AG04450 (cell line): ENCODE measurements at regions not wholly inside any gene's neighbourhood (a gene's known extent, or its start where the extent isn't known, plus 50 kb on each side); places are given as distances from the start of the nearest gene placed in this dataset.
A peak's percentile ranks its signal among the peaks of the same experiment; 100 is the strongest.
"Not testable (repeated sequence)": the region's sequence is repeated elsewhere in the genome, so short reads cannot be mapped to it uniquely, and the experiment has no call there.

Experiments used
- CTCF ChIA-PET: fragments of 300-600, 350-600 bp; formaldehyde crosslinking; extraction: SDS; loops from one replicate; lab custom pipeline; 2022; ENCODE audit warnings: antibody characterized with exemption, inconsistent platforms; lab: Charles Lee
- POLR2A ChIA-PET: fragments of 350-600 bp; formaldehyde crosslinking; extraction: SDS; loops from one replicate; lab custom pipeline; 2021; ENCODE audit warnings: antibody characterized with exemption, inconsistent platforms; lab: Yijun Ruan, JAX
- DNase-seq: peaks from one replicate; pipeline ENCODE4 v3.0.0-alpha.2; 2011; ENCODE audit warnings: low read depth, low spot score
- H3K27ac ChIP-seq: one replicate; pipeline ENCODE4 v1.5.1; 2012; ENCODE audit warnings: low read depth, low read length, control low read depth
- H3K27me3 ChIP-seq: one replicate; pipeline ENCODE4 v1.6.0; 2012; ENCODE audit warnings: low read length; ENCODE audit not compliant: control insufficient read depth, insufficient read depth
- H3K4me3 ChIP-seq: 2 replicates; pipeline ENCODE4 v1.5.1; 2011; ENCODE audit warnings: mild to moderate bottlenecking, low read depth, low read length, control low read depth
- H3K9me3 ChIP-seq: 2 replicates; pipeline ENCODE4 v1.5.1; 2012; ENCODE audit warnings: low read length; ENCODE audit not compliant: control insufficient read depth, insufficient read depth
- TF ChIP-seq, protein P1 (sequence below): IDR thresholded peaks from 2 replicates; pipeline ENCODE4 v1.5.1; 2011; ENCODE audit warnings: low read depth, low read length, control low read depth, inconsistent platforms

DNA sequence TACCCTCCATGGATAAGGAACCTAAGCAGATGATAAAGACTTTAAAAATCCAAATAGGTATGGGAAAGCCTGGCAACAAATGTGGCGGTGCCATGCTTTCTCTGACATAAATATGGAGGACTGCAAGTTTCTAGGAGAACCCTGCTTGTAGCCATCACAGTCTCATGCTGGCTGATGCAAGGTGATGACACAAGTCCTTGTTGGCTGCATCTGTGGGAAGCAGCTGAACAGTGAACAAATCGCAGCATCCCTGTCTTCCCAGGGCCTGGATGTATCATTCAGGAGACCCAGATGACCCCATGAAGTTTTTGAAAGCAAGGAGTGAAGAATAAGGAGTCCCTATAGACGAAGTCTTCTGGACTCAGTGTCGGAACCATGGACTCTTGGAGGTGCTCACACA lies 234.4 kb upstream of the HS3ST1 start:
- Histone ChIP-seq H3K27ac (no peak overlapping the region), H3K9me3 (no peaks in the 10 kb centered on the region), H3K27me3 (no peaks in the 10 kb centered on the region), H3K4me3 (no peak overlapping the region)
- DNase-seq: no peak
- TF ChIP-seq, protein P1, sequence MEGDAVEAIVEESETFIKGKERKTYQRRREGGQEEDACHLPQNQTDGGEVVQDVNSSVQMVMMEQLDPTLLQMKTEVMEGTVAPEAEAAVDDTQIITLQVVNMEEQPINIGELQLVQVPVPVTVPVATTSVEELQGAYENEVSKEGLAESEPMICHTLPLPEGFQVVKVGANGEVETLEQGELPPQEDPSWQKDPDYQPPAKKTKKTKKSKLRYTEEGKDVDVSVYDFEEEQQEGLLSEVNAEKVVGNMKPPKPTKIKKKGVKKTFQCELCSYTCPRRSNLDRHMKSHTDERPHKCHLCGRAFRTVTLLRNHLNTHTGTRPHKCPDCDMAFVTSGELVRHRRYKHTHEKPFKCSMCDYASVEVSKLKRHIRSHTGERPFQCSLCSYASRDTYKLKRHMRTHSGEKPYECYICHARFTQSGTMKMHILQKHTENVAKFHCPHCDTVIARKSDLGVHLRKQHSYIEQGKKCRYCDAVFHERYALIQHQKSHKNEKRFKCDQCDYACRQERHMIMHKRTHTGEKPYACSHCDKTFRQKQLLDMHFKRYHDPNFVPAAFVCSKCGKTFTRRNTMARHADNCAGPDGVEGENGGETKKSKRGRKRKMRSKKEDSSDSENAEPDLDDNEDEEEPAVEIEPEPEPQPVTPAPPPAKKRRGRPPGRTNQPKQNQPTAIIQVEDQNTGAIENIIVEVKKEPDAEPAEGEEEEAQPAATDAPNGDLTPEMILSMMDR: no peak
- ChIA-PET POLR2A (no interaction called here), CTCF (no interaction called here)

DNA sequence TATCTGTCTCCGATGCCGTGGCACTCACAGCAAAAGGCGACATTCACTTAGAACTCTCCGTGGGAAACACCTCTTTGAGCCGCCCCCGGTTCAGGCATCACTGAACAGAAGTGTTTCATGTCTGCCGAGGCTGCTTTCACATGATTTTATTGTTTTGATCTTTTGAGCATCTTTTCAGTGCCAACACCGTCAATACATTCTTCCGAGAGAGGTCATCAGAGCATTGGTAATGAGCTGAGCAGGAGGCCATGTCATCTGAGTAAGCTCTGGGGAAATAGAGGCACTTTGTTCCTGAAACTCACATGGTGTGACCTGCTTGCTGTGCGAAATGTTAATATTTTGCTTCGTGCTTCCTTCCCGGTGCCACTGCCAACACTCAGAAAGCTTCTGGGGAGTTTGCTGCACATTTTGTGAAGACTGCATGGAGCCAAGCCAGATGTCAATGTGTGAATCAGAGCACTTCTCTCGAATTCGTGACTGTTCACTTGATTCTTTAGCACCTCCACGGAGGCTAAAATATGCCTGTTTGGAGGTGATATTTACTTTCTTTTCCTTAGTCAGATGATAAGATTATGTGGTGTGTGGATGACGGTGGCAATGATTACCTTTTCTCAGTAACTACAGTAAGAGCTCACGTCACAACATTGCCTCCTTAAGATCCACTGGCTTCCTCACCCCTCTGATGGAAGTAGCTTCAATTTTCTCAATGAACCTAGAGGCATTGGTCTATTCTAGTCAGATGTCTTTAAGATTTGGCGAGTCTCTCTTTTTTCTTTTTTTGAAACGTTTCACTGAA lies 222.3 kb upstream of the HS3ST1 start:
- Histone ChIP-seq H3K27me3 (no peaks in the 10 kb centered on the region), H3K9me3 (no peaks in the 10 kb centered on the region), H3K27ac (no peak overlapping the region), H3K4me3 (peak overlapping the region; percentile 31)
- DNase-seq: peak; percentile 18
- ChIA-PET CTCF (no interaction called here), POLR2A (no interaction called here)
- TF ChIP-seq, protein P1: no peak

DNA sequence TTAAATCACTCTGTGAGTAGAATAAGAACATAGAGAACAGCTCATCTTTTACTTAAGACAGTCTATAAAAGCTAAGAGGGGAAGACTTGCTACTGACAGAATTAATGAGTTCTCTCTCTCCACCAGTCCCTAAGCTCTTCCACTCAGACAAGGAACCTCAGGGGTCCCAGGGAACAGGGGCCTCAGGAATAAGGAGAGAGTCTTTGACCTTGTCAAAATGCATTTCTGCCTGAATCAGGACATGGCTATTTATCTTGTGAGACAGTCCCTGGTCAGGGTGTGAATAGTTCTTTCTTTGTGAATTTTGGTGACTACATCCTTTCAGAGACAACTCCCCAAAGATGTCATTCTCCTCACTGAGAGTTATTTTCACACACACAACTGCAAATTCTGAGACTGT lies 218.7 kb upstream of the HS3ST1 start:
- H3K4me3 ChIP-seq: no peak overlapping the region
- ChIA-PET POLR2A (no interaction called here), CTCF (interaction anchor here (0.7 to 1.5 kb wide), 2 partner anchors 16 to 447 kb away, joined by 3 read pairs; no protein-coding TSS in a partner anchor)
- H3K27me3 ChIP-seq: no peaks in the 10 kb centered on the region
- no peak overlapping the region for H3K27ac ChIP-seq
- no peaks in the 10 kb centered on the region for H3K9me3 ChIP-seq
- no peak for DNase-seq
- TF ChIP-seq, protein P1: no peak

DNA sequence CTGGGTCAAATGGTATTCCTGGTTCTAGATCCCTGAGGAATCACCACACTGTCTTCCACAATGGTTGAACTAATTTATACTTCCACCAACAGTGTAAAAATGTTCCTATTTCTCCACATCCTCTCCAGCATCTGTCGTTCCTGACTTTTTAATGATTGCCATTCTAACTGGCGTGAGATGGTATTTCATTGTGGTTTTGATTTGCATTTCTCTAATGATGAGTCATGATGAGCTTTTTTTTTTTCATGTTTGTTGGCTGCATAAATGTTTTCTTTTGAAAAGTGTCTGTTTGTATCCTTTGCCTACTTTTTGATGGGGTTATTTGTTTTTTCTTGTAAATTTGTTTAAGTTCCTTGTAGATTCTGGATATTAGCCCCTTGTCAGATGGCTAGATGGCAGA lies 214.4 kb upstream of the HS3ST1 start:
- H3K4me3 ChIP-seq, POLR2A ChIA-PET, H3K9me3 ChIP-seq, H3K27ac ChIP-seq, CTCF ChIA-PET, H3K27me3 ChIP-seq, DNase-seq: not testable (repeated sequence)

DNA sequence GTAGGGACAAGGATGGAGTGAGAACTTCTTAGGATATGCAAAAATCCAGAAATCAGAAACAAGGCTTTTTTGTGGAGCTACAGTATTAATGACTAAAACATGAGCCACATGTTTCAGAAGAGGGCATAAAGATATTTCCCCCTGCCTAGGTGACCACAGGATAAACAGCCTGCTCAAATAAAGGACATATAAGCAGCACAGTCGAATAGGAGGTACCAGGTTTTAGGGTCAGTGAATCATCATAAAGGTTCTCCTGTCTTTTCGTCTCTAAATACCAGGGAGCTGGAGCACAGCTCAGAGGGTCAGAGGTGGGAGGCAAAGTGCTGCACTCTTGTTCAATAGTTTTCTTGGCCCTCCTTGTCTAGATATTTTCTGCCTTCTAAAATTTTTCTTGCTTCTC lies 211.9 kb upstream of the HS3ST1 start:
- POLR2A ChIA-PET: no interaction called here
- peaks cover 3% of the 10 kb centered on the region; the same call in 1 of the 2 replicates for H3K9me3 ChIP-seq
- no peaks in the 10 kb centered on the region for H3K27me3 ChIP-seq
- no peak overlapping the region for H3K4me3 ChIP-seq
- TF ChIP-seq, protein P1: no peak
- CTCF ChIA-PET: no interaction called here
- no peak for DNase-seq
- H3K27ac ChIP-seq: no peak overlapping the region
